Spleen (tissue), 11 donors: ENCODE measurements at regions not wholly inside any gene's neighbourhood (a gene's known extent, or its start where the extent isn't known, plus 50 kb on each side); places are given as distances from the start of the nearest gene placed in this dataset.

Experiments used
- DNase-seq: peaks from one replicate; pipeline ENCODE4 v3.0.0-alpha.2; 2020
- H3K27ac ChIP-seq, 8 donors: fragments of 200-600 bp; sonication (generic) in 7 of 8; 1 replicate in 4 of 8; 2 replicates in 4 of 8; pipeline versions ENCODE4 v1.5.0 to v1.8.0; 2016 to 2021; ENCODE audit warnings: inconsistent platforms in 4 of 8, mild to moderate bottlenecking in 4 of 8, moderate library complexity in 1 of 8
- H3K27me3 ChIP-seq, 7 donors: fragments of 200-600 bp; sonication (generic) in 6 of 7; replicated peaks in 1 of 7; 1 replicate in 4 of 7; 2 replicates in 3 of 7; pipeline versions ENCODE4 v1.5.0 to v1.8.0; 2016 to 2021; ENCODE audit warnings: inconsistent platforms in 3 of 7, mild to moderate bottlenecking in 1 of 7
- H3K36me3 ChIP-seq, 6 donors: fragments of 200-600 bp; sonication (generic) in 5 of 6; 1 replicate in 4 of 6; 2 replicates in 2 of 6; pipeline versions ENCODE4 v1.5.0 to v1.8.0; 2016 to 2021; ENCODE audit warnings: inconsistent platforms in 2 of 6
- H3K4me1 ChIP-seq, 6 donors: fragments of 200-600 bp; sonication (generic) in 5 of 6; 1 replicate in 3 of 6; 2 replicates in 3 of 6; pipeline versions ENCODE4 v1.5.0 to v1.8.0; 2016 to 2021; ENCODE audit warnings: inconsistent platforms in 3 of 6
- H3K4me3 ChIP-seq, 8 donors: fragments of 200-600 bp; sonication (generic) in 7 of 8; 1 replicate in 4 of 8; 2 replicates in 4 of 8; pipeline versions ENCODE4 v1.5.0 to v1.8.0; 2016 to 2021; ENCODE audit warnings: inconsistent platforms in 4 of 8, mild to moderate bottlenecking in 4 of 8, moderate library complexity in 2 of 8
- H3K9me3 ChIP-seq, 8 donors: fragments of 200-600 bp; sonication (generic) in 7 of 8; 1 replicate in 4 of 8; 2 replicates in 4 of 8; pipeline versions ENCODE4 v1.5.0 to v1.8.0; 2016 to 2021; ENCODE audit warnings: inconsistent platforms in 4 of 8
- CTCF ChIP-seq, 11 experiments: fragments of 200-600 bp in 7 of 11; fragments of 450-650 bp in 4 of 11; sonication (generic) in 4 of 11; IDR thresholded peaks in 8 of 11; conservative IDR thresholded peaks in 3 of 11; 1 replicate in 7 of 11; 2 replicates in 4 of 11; pipeline versions ENCODE4 v1.4.0 to v1.8.0; 2016 to 2021; ENCODE audit warnings: antibody characterized with exemption in 11 of 11, inconsistent platforms in 4 of 11, mild to moderate bottlenecking in 1 of 11
- POLR2A ChIP-seq, 3 donors: fragments of 450-650 bp; IDR thresholded peaks; one replicate each; pipeline ENCODE4 v1.5.1; 2017; ENCODE audit warnings: antibody characterized with exemption in 3 of 3, mild to moderate bottlenecking in 1 of 3
- POLR2AphosphoS5 ChIP-seq, 3 donors: sonication (generic); formaldehyde crosslinking; IDR thresholded peaks; one replicate each; pipeline ENCODE4 v1.5.1; 2017; ENCODE audit warnings: antibody characterized with exemption in 3 of 3
- WGBS, 5 donors: extraction: QIAGEN DNeasy Blood & Tissue Kit in 3 of 5; methylation state at CpG; one replicate each; pipeline versions ENCODE4 v1.1.5 to v1.1.7; 2013 to 2018; 5-methylcytosine and 5-hydroxymethylcytosine counted together
- intact Hi-C: fragments of 100-400 bp; cut with DNase I; formaldehyde crosslinking; loops from one replicate; pipeline ENCODE4 v1.15.0; 2023; ENCODE audit warnings: low total_unique reads
- donor health status: healthy with polysubstance abuse.
- donor health status: DM: no; HTN: no; CAD: no; lungs with moderate emphysema.
- donor health status: DM: no; HTN: no; CAD: no.
- donor health status: Bipolar disorder and iron deficiency.
- donor health status: healthy.
- donor health status: DM: no; HTN: no; CAD: no.
- donor health status: DM: yes; HTN: yes; CAD: no.

GRCh38 chr5:63375851-63376250 is 586.4 kb downstream of the HTR1A start:
- DNase-seq = no peak

DNA sequence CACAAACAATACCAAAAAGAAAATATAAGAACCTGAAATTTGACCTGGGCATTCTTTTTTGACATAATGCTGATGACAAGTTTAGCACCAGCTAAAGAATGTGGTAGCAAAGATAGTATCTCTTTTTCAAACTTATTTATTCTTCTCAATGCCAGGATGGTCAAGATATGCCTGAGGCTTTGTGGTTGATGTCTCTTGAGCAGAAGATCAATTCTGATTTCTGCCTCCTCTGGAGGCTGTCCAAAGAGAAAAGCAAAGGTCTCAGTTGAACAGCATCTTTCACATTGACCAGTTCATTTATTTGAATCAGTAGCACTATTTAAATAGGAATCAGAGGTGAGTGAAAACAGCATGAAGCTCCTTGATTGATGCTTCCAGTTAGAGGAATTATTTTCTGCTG is 588.2 kb downstream of the HTR1A start:
- Histone ChIP-seq H3K9me3 (peaks cover 0 to 10% (median 0%) of the 10 kb centered on the region in 8 donors), H3K27me3 (no peaks in the 10 kb centered on the region), H3K36me3 (no peaks in the 10 kb centered on the region), H3K4me3 (no peak overlapping the region), H3K4me1 (no peaks in the 10 kb centered on the region), H3K27ac (no peak overlapping the region)
- TF ChIP-seq CTCF (IDR thresholded peaks at IDR 0.05 in 8 of 11, conservative IDR thresholded peaks at IDR 0.05 in 3 of 11) (no peak), POLR2AphosphoS5 (IDR thresholded peaks at IDR 0.05) (no peak), POLR2A (IDR thresholded peaks at IDR 0.05) (no peak)
- intact Hi-C loops = no loop called here
- DNase-seq = no peak

More at GRCh38 chr5:63375851-63376250, 586.4 kb downstream of the HTR1A start:
- 61 to 69% (median 66%) methylated on average over 6 of the region's 6 CpGs for WGBS, 5 donors
- intact Hi-C loops = no loop called here
- peaks cover 0 to 10% (median under 1%) of the 10 kb centered on the region in 8 donors for H3K9me3 ChIP-seq
- H3K4me3 ChIP-seq = no peak overlapping the region
- no peaks in the 10 kb centered on the region for H3K27me3 ChIP-seq
- H3K4me1 ChIP-seq = no peaks in the 10 kb centered on the region
- TF ChIP-seq POLR2A (IDR thresholded peaks at IDR 0.05) (no peak), CTCF (IDR thresholded peaks at IDR 0.05 in 8 of 11, conservative IDR thresholded peaks at IDR 0.05 in 3 of 11) (no peak), POLR2AphosphoS5 (IDR thresholded peaks at IDR 0.05) (no peak)
- H3K27ac ChIP-seq = no peak overlapping the region
- H3K36me3 ChIP-seq = no peaks in the 10 kb centered on the region

GRCh38 chr5:63351164-63351563 is 611.1 kb downstream of the HTR1A start:
- WGBS, 5 donors = 25 to 82% (median 56%) methylated on average over 1 of the region's 1 CpG
- TF ChIP-seq POLR2AphosphoS5 (IDR thresholded peaks at IDR 0.05) = no peak
- TF ChIP-seq POLR2A (IDR thresholded peaks at IDR 0.05) = no peak
- TF ChIP-seq CTCF (IDR thresholded peaks at IDR 0.05 in 8 of 11, conservative IDR thresholded peaks at IDR 0.05 in 3 of 11) = no peak
- H3K4me3 ChIP-seq = no peak overlapping the region

GRCh38 chr5:63346451-63346850 is 615.8 kb downstream of the HTR1A start:
- Histone ChIP-seq H3K27me3 (no peaks in the 10 kb centered on the region), H3K4me1 (no peaks in the 10 kb centered on the region), H3K36me3 (no peaks in the 10 kb centered on the region), H3K9me3 (peaks cover 0 to 10% (median 2%) of the 10 kb centered on the region in 8 donors), H3K27ac (no peak overlapping the region), H3K4me3 (no peak overlapping the region)
- intact Hi-C loops = no loop called here
- no peak for DNase-seq
- TF ChIP-seq POLR2A (IDR thresholded peaks at IDR 0.05) (no peak), POLR2AphosphoS5 (IDR thresholded peaks at IDR 0.05) (no peak), CTCF (IDR thresholded peaks at IDR 0.05 in 8 of 11, conservative IDR thresholded peaks at IDR 0.05 in 3 of 11) (no peak)

More at GRCh38 chr5:63351164-63351563, 611.1 kb downstream of the HTR1A start:
- Histone ChIP-seq H3K4me1 (no peaks in the 10 kb centered on the region), H3K27me3 (no peaks in the 10 kb centered on the region), H3K9me3 (no peaks in the 10 kb centered on the region), H3K36me3 (no peaks in the 10 kb centered on the region), H3K27ac (no peak overlapping the region)
- intact Hi-C loops = no loop called here
- no peak for DNase-seq
